BE2C (cell line): ENCODE measurements at regions not wholly inside any gene's neighbourhood (a gene's known extent, or its start where the extent isn't known, plus 50 kb on each side); places are given as distances from the start of the nearest gene placed in this dataset.
"Not testable (repeated sequence)": the region's sequence is repeated elsewhere in the genome, so short reads cannot be mapped to it uniquely, and the experiment has no call there.

ENCODE experiments used
- DNase-seq: peaks from one replicate; pipeline ENCODE4 v3.0.0-alpha.2; 2020
- H3K27me3 ChIP-seq: fragments of 250-450 bp; sonication (Bioruptor Pico); 2 replicates; pipeline ENCODE4 v1.5.1; 2020; ENCODE audit warnings: mild to moderate bottlenecking
- H3K36me3 ChIP-seq: fragments of 250-450 bp; sonication (Bioruptor Pico); 2 replicates; pipeline ENCODE4 v1.5.1; 2020; ENCODE audit warnings: mild to moderate bottlenecking
- H3K4me1 ChIP-seq: fragments of 250-450 bp; sonication (Bioruptor Pico); 2 replicates; pipeline ENCODE4 v1.5.1; 2020
- H3K4me3 ChIP-seq: 2 replicates; pipeline ENCODE4 v1.5.1; 2011; ENCODE audit warnings: low read depth, low read length
- H3K9me3 ChIP-seq: fragments of 250-450 bp; sonication (Bioruptor Pico); 2 replicates; pipeline ENCODE4 v1.5.1; 2020
- TF ChIP-seq, protein P1 (sequence below): IDR thresholded peaks from 2 replicates; pipeline ENCODE4 v1.5.1; 2012; ENCODE audit warnings: mild to moderate bottlenecking, low read depth, low read length

DNA sequence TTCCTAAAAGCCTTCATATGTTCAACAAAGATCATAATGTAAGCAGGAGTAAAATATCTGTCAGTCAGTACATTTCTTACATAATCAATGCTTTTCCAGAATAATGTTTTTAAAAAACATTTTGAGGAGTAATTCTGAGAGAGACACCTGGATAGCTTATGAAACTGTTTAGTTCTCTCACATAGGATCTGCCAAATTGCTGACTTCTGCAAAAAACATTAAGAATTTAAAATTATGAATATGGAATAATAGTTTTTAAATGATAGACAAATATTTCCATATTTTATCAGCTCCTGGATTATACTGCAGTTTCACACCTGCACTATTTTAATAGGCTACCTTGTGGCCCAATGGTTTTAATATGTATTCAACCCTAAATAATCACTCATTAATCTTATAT is 142.7 kb upstream of the RUNX1 start:
- DNase-seq: no peak
- Histone ChIP-seq H3K4me3 (no peak overlapping the region), H3K27me3 (no peaks in the 10 kb centered on the region), H3K36me3 (no peaks in the 10 kb centered on the region), H3K9me3 (no peaks in the 10 kb centered on the region; the same call in 1 of the 2 replicates), H3K4me1 (no peaks in the 10 kb centered on the region)
- TF ChIP-seq, protein P1, sequence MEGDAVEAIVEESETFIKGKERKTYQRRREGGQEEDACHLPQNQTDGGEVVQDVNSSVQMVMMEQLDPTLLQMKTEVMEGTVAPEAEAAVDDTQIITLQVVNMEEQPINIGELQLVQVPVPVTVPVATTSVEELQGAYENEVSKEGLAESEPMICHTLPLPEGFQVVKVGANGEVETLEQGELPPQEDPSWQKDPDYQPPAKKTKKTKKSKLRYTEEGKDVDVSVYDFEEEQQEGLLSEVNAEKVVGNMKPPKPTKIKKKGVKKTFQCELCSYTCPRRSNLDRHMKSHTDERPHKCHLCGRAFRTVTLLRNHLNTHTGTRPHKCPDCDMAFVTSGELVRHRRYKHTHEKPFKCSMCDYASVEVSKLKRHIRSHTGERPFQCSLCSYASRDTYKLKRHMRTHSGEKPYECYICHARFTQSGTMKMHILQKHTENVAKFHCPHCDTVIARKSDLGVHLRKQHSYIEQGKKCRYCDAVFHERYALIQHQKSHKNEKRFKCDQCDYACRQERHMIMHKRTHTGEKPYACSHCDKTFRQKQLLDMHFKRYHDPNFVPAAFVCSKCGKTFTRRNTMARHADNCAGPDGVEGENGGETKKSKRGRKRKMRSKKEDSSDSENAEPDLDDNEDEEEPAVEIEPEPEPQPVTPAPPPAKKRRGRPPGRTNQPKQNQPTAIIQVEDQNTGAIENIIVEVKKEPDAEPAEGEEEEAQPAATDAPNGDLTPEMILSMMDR: no peak

DNA sequence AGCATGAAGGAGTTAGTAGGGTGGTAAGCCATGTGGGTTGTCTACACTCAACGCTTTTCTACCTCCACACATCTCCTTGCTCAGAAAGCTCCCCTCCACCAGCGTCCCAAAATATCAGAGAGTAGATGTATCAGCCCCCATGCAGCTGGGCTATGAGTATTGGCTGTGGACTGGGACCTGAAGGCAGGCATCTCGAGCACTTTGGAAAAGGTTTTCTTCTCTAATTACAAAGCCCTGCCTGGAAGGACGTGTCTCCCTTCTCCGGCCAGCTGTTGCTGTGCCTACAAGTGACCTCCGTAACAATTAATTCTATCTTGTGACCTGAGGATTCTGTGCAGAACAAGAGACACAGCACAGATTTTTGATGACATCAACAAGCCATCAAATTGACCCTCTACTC is 142.0 kb upstream of the RUNX1 start:
- Histone ChIP-seq H3K36me3 (no peaks in the 10 kb centered on the region), H3K9me3 (no peaks in the 10 kb centered on the region), H3K4me1 (no peaks in the 10 kb centered on the region), H3K27me3 (no peaks in the 10 kb centered on the region), H3K4me3 (no peak overlapping the region)
- no peak for DNase-seq
- TF ChIP-seq, protein P1: no peak

DNA sequence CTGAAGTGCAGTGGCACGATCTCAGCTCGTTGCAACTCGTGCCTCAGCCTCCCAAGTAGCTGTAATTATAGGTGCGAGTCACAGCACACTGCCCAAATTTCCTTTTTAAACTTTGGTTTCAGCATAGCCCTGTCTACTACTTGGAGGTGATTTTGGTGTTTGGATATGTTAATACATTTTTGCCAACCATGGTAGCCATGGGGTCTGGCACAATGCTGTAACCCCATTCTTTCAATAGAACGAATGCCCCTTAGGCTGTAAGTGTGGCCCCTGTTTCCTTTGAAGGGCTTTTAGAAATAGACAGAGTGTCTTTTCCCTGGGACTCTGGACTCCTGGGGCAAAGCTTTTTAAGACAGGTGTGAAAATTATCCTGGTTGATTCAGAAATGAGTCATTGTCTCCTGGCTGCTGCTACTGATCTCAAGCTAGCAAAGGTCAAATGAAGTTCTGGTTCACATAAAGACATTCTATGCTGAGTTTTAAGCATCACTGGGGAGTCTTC is 141.1 kb upstream of the RUNX1 start:
- Histone ChIP-seq H3K4me3 (no peak overlapping the region), H3K36me3 (no peaks in the 10 kb centered on the region), H3K9me3 (no peaks in the 10 kb centered on the region), H3K27me3 (no peaks in the 10 kb centered on the region), H3K4me1 (no peaks in the 10 kb centered on the region)
- no peak for DNase-seq
- TF ChIP-seq, protein P1: no peak

DNA sequence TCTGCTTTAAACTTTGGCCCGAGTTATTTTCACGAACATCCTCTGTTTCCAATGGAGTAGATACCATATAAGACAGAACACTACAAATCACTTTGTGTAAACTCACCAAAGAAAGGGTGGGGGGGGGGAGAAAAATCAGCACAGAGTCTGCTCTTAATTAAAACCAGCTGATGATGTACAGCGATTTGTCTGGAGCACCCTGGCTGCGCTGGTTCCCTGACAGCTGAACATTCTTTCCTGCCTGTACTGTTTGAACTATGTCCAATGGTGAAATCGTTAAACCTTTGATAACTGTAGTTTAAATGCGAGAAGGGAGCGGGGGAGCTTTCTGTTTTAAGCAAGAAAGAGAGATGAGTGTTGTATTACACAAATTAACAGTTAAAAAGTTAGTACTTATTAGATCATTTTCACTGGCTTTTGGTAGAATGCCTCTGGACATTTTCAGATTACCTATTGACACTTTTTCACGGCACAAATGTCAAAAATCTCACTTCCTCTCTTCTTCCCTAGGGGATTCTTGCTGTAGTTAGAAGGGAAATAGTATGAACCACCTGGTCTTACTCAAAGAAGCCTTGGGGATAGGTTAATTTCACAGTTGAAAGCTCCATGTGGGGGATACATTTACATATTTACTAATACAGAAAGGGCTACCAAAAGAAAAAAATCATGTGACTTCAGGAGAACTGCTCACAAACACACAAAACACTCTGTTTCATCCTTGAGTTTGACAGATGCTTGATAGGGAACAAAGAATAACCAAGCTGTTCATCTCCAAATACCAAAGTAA is 140.2 kb upstream of the RUNX1 start:
- DNase-seq: no peak
- TF ChIP-seq, protein P1: no peak
- Histone ChIP-seq H3K4me1 (no peaks in the 10 kb centered on the region), H3K27me3 (no peaks in the 10 kb centered on the region), H3K4me3 (no peak overlapping the region), H3K9me3 (no peaks in the 10 kb centered on the region), H3K36me3 (no peaks in the 10 kb centered on the region)

DNA sequence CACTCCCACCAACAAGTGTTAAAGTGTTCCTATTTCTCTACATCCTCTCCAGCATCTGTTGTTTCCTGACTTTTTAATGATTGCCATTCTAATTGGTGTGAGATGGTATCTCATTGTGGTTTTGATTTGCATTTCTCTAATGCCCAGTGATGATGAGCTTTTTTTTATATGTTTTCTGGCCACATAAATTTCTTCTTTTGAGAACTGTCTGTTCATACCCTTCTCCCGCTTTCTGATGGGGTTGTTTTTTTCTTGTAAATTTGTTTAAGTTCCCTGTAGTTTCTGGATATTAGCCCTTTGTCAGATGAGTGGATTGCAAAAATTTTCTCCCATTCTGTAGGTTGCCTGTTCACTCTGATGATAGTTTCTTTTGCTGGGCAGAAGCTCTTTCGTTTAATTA is 134.3 kb upstream of the RUNX1 start:
- DNase-seq, H3K36me3 ChIP-seq, H3K27me3 ChIP-seq, H3K4me3 ChIP-seq, H3K9me3 ChIP-seq, H3K4me1 ChIP-seq: not testable (repeated sequence)

DNA sequence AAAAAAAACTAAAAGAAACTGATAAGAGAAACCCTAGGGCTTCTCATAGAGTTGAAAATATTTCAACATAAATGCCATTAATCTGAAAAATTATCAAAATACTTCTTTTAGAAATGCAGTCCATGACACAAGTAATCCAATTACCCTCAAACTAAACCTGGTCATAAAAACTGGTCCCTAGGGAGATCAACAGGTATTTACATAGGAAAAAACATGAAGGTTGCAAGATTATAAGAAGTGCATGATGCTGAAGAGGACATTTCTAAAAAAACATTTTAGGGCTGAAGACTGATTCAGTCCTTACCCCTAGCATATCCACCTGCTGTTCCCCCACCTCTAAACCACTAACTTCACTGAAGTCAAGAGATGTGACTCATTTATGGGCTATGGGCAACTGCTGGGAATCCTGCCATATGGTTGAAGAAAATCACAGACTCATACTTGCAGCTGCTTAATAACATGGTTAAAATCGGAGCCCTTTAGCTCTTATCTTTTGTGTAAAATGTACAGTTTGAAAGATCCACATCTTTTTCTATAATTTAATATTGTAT is 131.0 kb upstream of the RUNX1 start:
- TF ChIP-seq, protein P1: no peak
- no peak for DNase-seq

More for the DNA sequence above, 131.0 kb upstream of the RUNX1 start:
- Histone ChIP-seq H3K4me1 (no peaks in the 10 kb centered on the region), H3K4me3 (no peak overlapping the region), H3K9me3 (no peaks in the 10 kb centered on the region), H3K36me3 (no peaks in the 10 kb centered on the region), H3K27me3 (no peaks in the 10 kb centered on the region)
